ENCODE measurements at regions not wholly inside any gene's neighbourhood (a gene's known extent, or its start where the extent isn't known, plus 50 kb on each side); places are given as distances from the start of the nearest gene placed in this dataset.

- Mint-ChIP-seq H3K4me1 (ENCODE audit: low read depth) (peaks cover 7% of the 10 kb centered on the region), H3K9me3 (peaks cover 5% of the 10 kb centered on the region), H3K4me3 (no peak overlapping the region), H3K27ac (no peak overlapping the region), H3K36me3 (ENCODE audit: low read depth) (no peaks in the 10 kb centered on the region), H3K27me3 (ENCODE audit: low read depth) (peaks cover 5% of the 10 kb centered on the region)
Measured at GRCh38 chr16:14350626-14351025, 279.4 kb downstream of the PARN start.

GRCh38 chr16:14350081-14350480 lies 279.0 kb downstream of the MRTFB start:
- Mint-ChIP-seq H3K27me3 (ENCODE audit: low read depth) (peaks cover 5% of the 10 kb centered on the region), H3K4me1 (ENCODE audit: low read depth) (peaks cover 6% of the 10 kb centered on the region), H3K9me3 (peaks cover 5% of the 10 kb centered on the region), H3K36me3 (ENCODE audit: low read depth) (no peaks in the 10 kb centered on the region), H3K27ac (no peak overlapping the region), H3K4me3 (no peak overlapping the region)

- peaks cover 3% of the 10 kb centered on the region for H3K27me3 Mint-ChIP-seq (ENCODE audit: low read depth)
- H3K4me1 Mint-ChIP-seq (ENCODE audit: low read depth), result no peaks in the 10 kb centered on the region
- no peaks in the 10 kb centered on the region for H3K36me3 Mint-ChIP-seq (ENCODE audit: low read depth)
- H3K9me3 Mint-ChIP-seq, result peaks cover 11% of the 10 kb centered on the region
- no peak overlapping the region for H3K4me3 Mint-ChIP-seq
- no peak overlapping the region for H3K27ac Mint-ChIP-seq
Measured at GRCh38 chr16:14347706-14348105, 276.6 kb downstream of the MRTFB start.

- Mint-ChIP-seq H3K9me3 (peaks cover 17% of the 10 kb centered on the region), H3K27me3 (ENCODE audit: low read depth) (peaks cover 4% of the 10 kb centered on the region), H3K36me3 (ENCODE audit: low read depth) (no peaks in the 10 kb centered on the region), H3K4me1 (ENCODE audit: low read depth) (no peaks in the 10 kb centered on the region), H3K27ac (no peak overlapping the region), H3K4me3 (no peak overlapping the region)
Measured at GRCh38 chr16:14346278-14347142, 275.4 kb downstream of the MRTFB start.

GRCh38 chr16:14345512-14346115 lies 274.5 kb downstream of the MRTFB start:
- Mint-ChIP-seq H3K27me3 (ENCODE audit: low read depth) (peaks cover 4% of the 10 kb centered on the region), H3K9me3 (peaks cover 22% of the 10 kb centered on the region), H3K27ac (no peak overlapping the region), H3K4me1 (ENCODE audit: low read depth) (no peaks in the 10 kb centered on the region), H3K36me3 (ENCODE audit: low read depth) (no peaks in the 10 kb centered on the region), H3K4me3 (no peak overlapping the region)

- no peaks in the 10 kb centered on the region for H3K4me1 Mint-ChIP-seq (ENCODE audit: low read depth)
Measured at GRCh38 chr16:14344945-14345344, 273.8 kb downstream of the MRTFB start.

GRCh38 chr16:14344292-14344691 lies 273.2 kb downstream of the MRTFB start:
- Mint-ChIP-seq H3K27ac (no peak overlapping the region), H3K36me3 (ENCODE audit: low read depth) (no peaks in the 10 kb centered on the region), H3K9me3 (peaks cover 29% of the 10 kb centered on the region), H3K27me3 (ENCODE audit: low read depth) (peaks cover 4% of the 10 kb centered on the region), H3K4me3 (no peak overlapping the region), H3K4me1 (ENCODE audit: low read depth) (no peaks in the 10 kb centered on the region)

More at GRCh38 chr16:14344945-14345344, 273.8 kb downstream of the MRTFB start:
- Mint-ChIP-seq H3K27me3 (ENCODE audit: low read depth) (peaks cover 4% of the 10 kb centered on the region), H3K27ac (no peak overlapping the region), H3K36me3 (ENCODE audit: low read depth) (no peaks in the 10 kb centered on the region), H3K4me3 (no peak overlapping the region), H3K9me3 (peaks cover 25% of the 10 kb centered on the region)

- no peaks in the 10 kb centered on the region for H3K36me3 Mint-ChIP-seq (ENCODE audit: low read depth)
- H3K27me3 Mint-ChIP-seq (ENCODE audit: low read depth), result peaks cover 4% of the 10 kb centered on the region
- H3K4me1 Mint-ChIP-seq (ENCODE audit: low read depth), result no peaks in the 10 kb centered on the region
- no peak overlapping the region for H3K27ac Mint-ChIP-seq
- H3K4me3 Mint-ChIP-seq, result no peak overlapping the region
- peaks cover 29% of the 10 kb centered on the region for H3K9me3 Mint-ChIP-seq
Measured at GRCh38 chr16:14341324-14342225, 270.5 kb downstream of the MRTFB start.

- H3K9me3 Mint-ChIP-seq, result peaks cover 30% of the 10 kb centered on the region
- peaks cover 4% of the 10 kb centered on the region for H3K27me3 Mint-ChIP-seq (ENCODE audit: low read depth)
- H3K4me3 Mint-ChIP-seq, result no peak overlapping the region
- H3K27ac Mint-ChIP-seq, result no peak overlapping the region
- no peaks in the 10 kb centered on the region for H3K36me3 Mint-ChIP-seq (ENCODE audit: low read depth)
- H3K4me1 Mint-ChIP-seq (ENCODE audit: low read depth), result no peaks in the 10 kb centered on the region
Measured at GRCh38 chr16:14339694-14340093, 268.6 kb downstream of the MRTFB start.

- Mint-ChIP-seq H3K27me3 (ENCODE audit: low read depth) (peaks cover 4% of the 10 kb centered on the region), H3K4me1 (ENCODE audit: low read depth) (no peaks in the 10 kb centered on the region), H3K4me3 (no peak overlapping the region), H3K36me3 (ENCODE audit: low read depth) (no peaks in the 10 kb centered on the region), H3K27ac (no peak overlapping the region), H3K9me3 (peaks cover 30% of the 10 kb centered on the region)
Measured at GRCh38 chr16:14338969-14339368, 267.9 kb downstream of the MRTFB start.

- H3K4me1 Mint-ChIP-seq (ENCODE audit: low read depth), result no peaks in the 10 kb centered on the region
Measured at GRCh38 chr16:14338236-14338635, 267.1 kb downstream of the MRTFB start.

GRCh38 chr16:14337303-14338191 lies 266.4 kb downstream of the MRTFB start:
- no peaks in the 10 kb centered on the region for H3K27me3 Mint-ChIP-seq (ENCODE audit: low read depth)
- no peak overlapping the region for H3K4me3 Mint-ChIP-seq
- H3K27ac Mint-ChIP-seq, result no peak overlapping the region
- peaks cover 22% of the 10 kb centered on the region for H3K9me3 Mint-ChIP-seq
- no peaks in the 10 kb centered on the region for H3K36me3 Mint-ChIP-seq (ENCODE audit: low read depth)
- H3K4me1 Mint-ChIP-seq (ENCODE audit: low read depth), result no peaks in the 10 kb centered on the region

More at GRCh38 chr16:14338236-14338635, 267.1 kb downstream of the MRTFB start:
- Mint-ChIP-seq H3K27me3 (ENCODE audit: low read depth) (peaks cover 4% of the 10 kb centered on the region), H3K36me3 (ENCODE audit: low read depth) (no peaks in the 10 kb centered on the region), H3K9me3 (peaks cover 29% of the 10 kb centered on the region), H3K27ac (no peak overlapping the region), H3K4me3 (no peak overlapping the region)

- no peaks in the 10 kb centered on the region for H3K36me3 Mint-ChIP-seq (ENCODE audit: low read depth)
- H3K4me3 Mint-ChIP-seq, result no peak overlapping the region
- H3K27me3 Mint-ChIP-seq (ENCODE audit: low read depth), result no peaks in the 10 kb centered on the region
- peaks cover 11% of the 10 kb centered on the region for H3K9me3 Mint-ChIP-seq
- H3K4me1 Mint-ChIP-seq (ENCODE audit: low read depth), result no peaks in the 10 kb centered on the region
- H3K27ac Mint-ChIP-seq, result no peak overlapping the region
Measured at GRCh38 chr16:14335297-14335696, 264.2 kb downstream of the MRTFB start.

Data from T-helper 1 cell treated with Interleukin-12 subunit alpha and Interleukin-12 subunit beta and Interleukin-4 antibody, amounts not matched to agents 30 μg/mL and 1 μg/mL, for 36 hours (primary cell).